A673 (cell line): ENCODE measurements at regions not wholly inside any gene's neighbourhood (a gene's known extent, or its start where the extent isn't known, plus 50 kb on each side); places are given as distances from the start of the nearest gene placed in this dataset.

Source experiments
- BruUV-seq: library from RNA; stranded (reverse); fragments of 400-500 nt; replicated peaks from 2 replicates; lab custom pipeline; 2021; lab: Mats Ljungman, UMichigan
- CTCF ChIA-PET: fragments of 300-600 bp; sonication (Branson Sonifier 250); formaldehyde crosslinking; loops from one replicate; lab custom pipeline; 2022; ENCODE audit warnings: antibody characterized with exemption; lab: Charles Lee
- POLR2A ChIA-PET: fragments of 300-600 bp; sonication (Branson Sonifier 250); formaldehyde crosslinking; loops from one replicate; lab custom pipeline; 2022; ENCODE audit warnings: antibody characterized with exemption; ENCODE audit not compliant: low non-redundant PET; lab: Charles Lee
- DNase-seq: peaks from one replicate; pipeline ENCODE4 v3.0.0-alpha.2; 2015; ENCODE audit warnings: low spot score
- H3K27ac ChIP-seq: fragments of 200-600 bp; sonication (generic); 2 replicates; pipeline ENCODE4 v1.5.1; 2016; ENCODE audit warnings: mixed run types, low read depth, mild to moderate bottlenecking, mixed read lengths, antibody characterized with exemption, low read length; ENCODE audit not compliant: poor library complexity, severe bottlenecking
- H3K27me3 ChIP-seq: fragments of 200-600 bp; sonication (generic); replicated peaks from 2 replicates; pipeline ENCODE4 v1.6.1; 2017; ENCODE audit warnings: mixed run types, low read depth, mild to moderate bottlenecking, mixed read lengths, antibody characterized with exemption, low read length; ENCODE audit not compliant: insufficient read depth, poor library complexity
- H3K36me3 ChIP-seq: fragments of 200-600 bp; sonication (generic); 2 replicates; pipeline ENCODE4 v1.6.1; 2016; ENCODE audit warnings: mixed run types, mild to moderate bottlenecking, mixed read lengths, antibody characterized with exemption, low read length; ENCODE audit not compliant: insufficient read depth, poor library complexity, severe bottlenecking
- H3K4me1 ChIP-seq: fragments of 200-600 bp; sonication (generic); 2 replicates; pipeline ENCODE4 v1.6.1; 2017; ENCODE audit warnings: mixed run types, mild to moderate bottlenecking, mixed read lengths, antibody characterized with exemption, low read length; ENCODE audit not compliant: insufficient read depth, poor library complexity, severe bottlenecking
- H3K4me3 ChIP-seq: fragments of 200-600 bp; sonication (generic); 2 replicates; pipeline ENCODE4 v1.5.1; 2016; ENCODE audit warnings: low read depth, mixed run types, mild to moderate bottlenecking, mixed read lengths, low read length; ENCODE audit not compliant: poor library complexity, severe bottlenecking
- H3K9me3 ChIP-seq: fragments of 200-600 bp; sonication (generic); 2 replicates; pipeline ENCODE4 v1.6.1; 2016; ENCODE audit warnings: mixed run types, low read depth, mild to moderate bottlenecking, mixed read lengths, antibody characterized with exemption, low read length; ENCODE audit not compliant: poor library complexity, severe bottlenecking
- CTCF ChIP-seq: fragments of 300-800, 200-600 bp; sonication (generic); conservative IDR thresholded peaks from 2 replicates; pipeline ENCODE4 v1.5.1; 2017; ENCODE audit warnings: low read depth, mild to moderate bottlenecking, antibody characterized with exemption, low read length, moderate library complexity, mixed read lengths
- EZH2 ChIP-seq: fragments of 200-600 bp; sonication (generic); IDR thresholded peaks from 2 replicates; pipeline ENCODE4 v1.6.1; 2017; ENCODE audit warnings: borderline replicate concordance, low read depth, mild to moderate bottlenecking, mixed read lengths, antibody characterized with exemption, low read length; ENCODE audit not compliant: poor library complexity, severe bottlenecking
- intact Hi-C: fragments of 100-400 bp; cut with micrococcal nuclease; formaldehyde crosslinking; loops from one replicate; pipeline ENCODE4 v1.10.0; 2022; ENCODE audit not compliant: unreplicated experiment

- POLR2A ChIA-PET: no interaction called here
- no peak for DNase-seq
Observed at GRCh38 chrX:66889418-66889817, 250.5 kb upstream of the EDA2R start.

DNA sequence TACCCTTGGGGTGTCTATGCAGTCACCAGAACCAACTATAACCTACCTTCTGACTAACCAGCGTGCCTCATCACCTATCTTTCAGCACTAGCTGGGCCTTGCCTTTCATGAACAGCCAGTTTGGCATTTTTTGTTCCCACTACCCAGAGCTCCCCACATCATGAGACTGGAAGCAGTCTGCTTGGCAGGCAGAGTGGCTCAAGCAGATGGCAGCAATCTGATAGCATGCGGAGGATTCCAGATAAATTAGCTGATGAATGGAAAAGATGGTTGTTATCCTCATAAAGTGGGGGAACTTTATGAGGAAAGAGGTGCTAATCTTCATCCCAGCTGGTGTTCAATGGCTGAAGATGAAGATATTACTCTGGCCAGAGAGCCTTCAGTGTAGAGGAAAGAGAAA lies 243.2 kb upstream of the EDA2R start:
- Histone ChIP-seq H3K4me1 (no peaks in the 10 kb centered on the region), H3K27me3 (no peaks in the 10 kb centered on the region), H3K4me3 (no peak overlapping the region), H3K36me3 (no peaks in the 10 kb centered on the region), H3K9me3 (peaks cover 9% of the 10 kb centered on the region), H3K27ac (no peak overlapping the region)
- intact Hi-C loops: no loop called here
- POLR2A ChIA-PET: no interaction called here
- TF ChIP-seq CTCF (no peak), EZH2 (no peak)
- BruUV-seq: no TSS peak
- no peak for DNase-seq
- CTCF ChIA-PET: no interaction called here

More at GRCh38 chrX:66889418-66889817, 250.5 kb upstream of the EDA2R start:
- H3K27ac ChIP-seq: no peak overlapping the region
- intact Hi-C loops: no loop called here
- H3K9me3 ChIP-seq: no peaks in the 10 kb centered on the region
- no peaks in the 10 kb centered on the region for H3K27me3 ChIP-seq
- TF ChIP-seq CTCF: no peak
- no peak for TF ChIP-seq EZH2
- H3K4me1 ChIP-seq: no peaks in the 10 kb centered on the region
- H3K4me3 ChIP-seq: no peak overlapping the region
- BruUV-seq: no TSS peak
- H3K36me3 ChIP-seq: no peaks in the 10 kb centered on the region
- CTCF ChIA-PET: no interaction called here

DNA sequence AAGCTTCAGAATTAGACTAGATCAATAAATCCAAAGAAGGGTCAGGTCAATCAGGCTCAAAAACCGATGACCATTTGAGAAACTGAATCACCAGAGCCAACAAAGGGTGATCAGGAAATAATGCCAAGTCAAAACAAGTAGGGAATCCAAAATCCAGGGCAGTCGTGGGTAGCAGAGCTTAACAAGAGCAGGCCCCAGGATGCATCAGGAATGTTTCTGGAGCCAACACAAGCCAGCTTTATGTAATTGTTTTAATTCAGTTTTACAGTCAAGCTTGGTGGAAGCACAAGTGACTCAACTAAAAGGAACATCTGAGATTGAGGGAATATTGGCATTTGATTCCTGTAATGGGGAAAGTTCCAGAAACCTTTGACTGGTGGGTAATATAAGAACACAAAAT lies 237.9 kb upstream of the EDA2R start:
- CTCF ChIA-PET: no interaction called here
- DNase-seq: no peak
- Histone ChIP-seq H3K27me3 (no peaks in the 10 kb centered on the region), H3K4me3 (no peak overlapping the region), H3K4me1 (no peaks in the 10 kb centered on the region), H3K27ac (no peak overlapping the region), H3K36me3 (no peaks in the 10 kb centered on the region), H3K9me3 (peaks cover 13% of the 10 kb centered on the region)
- TF ChIP-seq EZH2 (no peak), CTCF (no peak)
- POLR2A ChIA-PET: no interaction called here
- no TSS peak for BruUV-seq
- intact Hi-C loops: no loop called here
